ENCODE measurements at regions not wholly inside any gene's neighbourhood (a gene's known extent, or its start where the extent isn't known, plus 50 kb on each side); places are given as distances from the start of the nearest gene placed in this dataset.

DNA sequence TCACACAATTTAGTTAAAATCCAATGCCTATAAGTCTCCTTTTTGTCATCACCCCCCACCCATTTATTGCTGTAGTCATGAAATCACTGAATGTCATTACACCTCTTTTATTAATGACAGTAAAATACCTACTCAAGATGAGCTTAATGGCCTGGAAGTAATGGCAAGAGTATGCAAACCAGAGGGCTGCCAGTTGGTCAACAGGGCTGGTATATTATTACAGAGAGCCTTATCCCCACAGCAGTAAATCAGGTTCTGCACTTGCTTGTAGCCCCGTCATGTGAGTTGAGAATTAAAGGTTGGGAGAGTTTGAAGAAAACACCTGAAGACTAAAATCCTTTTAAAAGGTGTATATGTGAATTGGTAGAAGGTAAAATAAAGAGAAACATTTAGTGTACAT lies 372.4 kb downstream of the MAT2B start:
- TF ChIP-seq, protein P1, sequence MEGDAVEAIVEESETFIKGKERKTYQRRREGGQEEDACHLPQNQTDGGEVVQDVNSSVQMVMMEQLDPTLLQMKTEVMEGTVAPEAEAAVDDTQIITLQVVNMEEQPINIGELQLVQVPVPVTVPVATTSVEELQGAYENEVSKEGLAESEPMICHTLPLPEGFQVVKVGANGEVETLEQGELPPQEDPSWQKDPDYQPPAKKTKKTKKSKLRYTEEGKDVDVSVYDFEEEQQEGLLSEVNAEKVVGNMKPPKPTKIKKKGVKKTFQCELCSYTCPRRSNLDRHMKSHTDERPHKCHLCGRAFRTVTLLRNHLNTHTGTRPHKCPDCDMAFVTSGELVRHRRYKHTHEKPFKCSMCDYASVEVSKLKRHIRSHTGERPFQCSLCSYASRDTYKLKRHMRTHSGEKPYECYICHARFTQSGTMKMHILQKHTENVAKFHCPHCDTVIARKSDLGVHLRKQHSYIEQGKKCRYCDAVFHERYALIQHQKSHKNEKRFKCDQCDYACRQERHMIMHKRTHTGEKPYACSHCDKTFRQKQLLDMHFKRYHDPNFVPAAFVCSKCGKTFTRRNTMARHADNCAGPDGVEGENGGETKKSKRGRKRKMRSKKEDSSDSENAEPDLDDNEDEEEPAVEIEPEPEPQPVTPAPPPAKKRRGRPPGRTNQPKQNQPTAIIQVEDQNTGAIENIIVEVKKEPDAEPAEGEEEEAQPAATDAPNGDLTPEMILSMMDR (IDR thresholded peaks at IDR 0.05; ENCODE audit: unreplicated experiment): no peak
- Mint-ChIP-seq H3K36me3 (ENCODE audit: insufficient read depth) (no peaks in the 10 kb centered on the region), H3K4me1 (ENCODE audit: low read depth) (peaks cover 6% of the 10 kb centered on the region), H3K27me3 (no peaks in the 10 kb centered on the region), H3K27ac (no peak overlapping the region), H3K9me3 (ENCODE audit: low read depth) (peaks cover 2% of the 10 kb centered on the region), H3K4me3 (ENCODE audit: low read depth) (no peak overlapping the region)
- no peak for DNase-seq (ENCODE audit: low spot score, unreplicated experiment)

DNA sequence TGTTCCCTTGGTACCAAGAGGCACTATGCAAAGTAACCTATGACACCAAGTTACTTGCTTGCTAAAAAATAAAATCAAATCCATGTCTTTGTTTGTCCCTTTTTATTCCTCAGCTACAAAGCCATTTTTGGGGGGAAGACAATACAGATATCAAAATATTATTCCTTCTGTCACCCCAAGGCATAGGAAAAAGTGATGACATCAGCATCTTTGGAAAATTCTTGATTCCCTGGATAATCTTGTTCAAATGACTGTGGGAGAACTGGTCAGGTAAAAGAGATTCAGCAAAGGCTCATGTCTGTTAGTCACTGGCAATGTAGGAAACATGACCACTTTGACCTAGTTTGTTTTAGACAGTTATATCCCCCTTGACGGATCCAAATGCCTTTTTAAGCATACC lies 373.1 kb downstream of the MAT2B start:
- Mint-ChIP-seq H3K4me1 (ENCODE audit: low read depth) (peaks cover 6% of the 10 kb centered on the region), H3K9me3 (ENCODE audit: low read depth) (peaks cover 2% of the 10 kb centered on the region), H3K27ac (no peak overlapping the region), H3K4me3 (ENCODE audit: low read depth) (no peak overlapping the region), H3K36me3 (ENCODE audit: insufficient read depth) (no peaks in the 10 kb centered on the region), H3K27me3 (no peaks in the 10 kb centered on the region)
- TF ChIP-seq, protein P1 (IDR thresholded peaks at IDR 0.05; ENCODE audit: unreplicated experiment): no peak
- no peak for DNase-seq (ENCODE audit: low spot score, unreplicated experiment)

GRCh38 chr5:163880302-163880701 lies 374.9 kb downstream of the MAT2B start:
- TF ChIP-seq, protein P1 (IDR thresholded peaks at IDR 0.05; ENCODE audit: unreplicated experiment): no peak
- H3K9me3 Mint-ChIP-seq (ENCODE audit: low read depth): peaks cover 2% of the 10 kb centered on the region
- H3K27ac Mint-ChIP-seq: no peak overlapping the region
- no peak for DNase-seq (ENCODE audit: low spot score, unreplicated experiment)
- no peaks in the 10 kb centered on the region for H3K27me3 Mint-ChIP-seq
- peaks cover 5% of the 10 kb centered on the region for H3K4me1 Mint-ChIP-seq (ENCODE audit: low read depth)
- no peaks in the 10 kb centered on the region for H3K36me3 Mint-ChIP-seq (ENCODE audit: insufficient read depth)
- H3K4me3 Mint-ChIP-seq (ENCODE audit: low read depth): no peak overlapping the region

- H3K4me1 Mint-ChIP-seq (ENCODE audit: low read depth): no peaks in the 10 kb centered on the region
- TF ChIP-seq, protein P1 (IDR thresholded peaks at IDR 0.05; ENCODE audit: unreplicated experiment): no peak
- no peaks in the 10 kb centered on the region for H3K9me3 Mint-ChIP-seq (ENCODE audit: low read depth)
- no peaks in the 10 kb centered on the region for H3K27me3 Mint-ChIP-seq
- H3K36me3 Mint-ChIP-seq (ENCODE audit: insufficient read depth): no peaks in the 10 kb centered on the region
- H3K27ac Mint-ChIP-seq: no peak overlapping the region
- DNase-seq (ENCODE audit: low spot score, unreplicated experiment): no peak
- no peak overlapping the region for H3K4me3 Mint-ChIP-seq (ENCODE audit: low read depth)
Measured at GRCh38 chr5:163885117-163885516, 379.7 kb downstream of the MAT2B start.

GRCh38 chr5:163887854-163888253 lies 382.4 kb downstream of the MAT2B start:
- Mint-ChIP-seq H3K9me3 (ENCODE audit: low read depth) (no peaks in the 10 kb centered on the region), H3K4me3 (ENCODE audit: low read depth) (no peak overlapping the region), H3K27ac (no peak overlapping the region), H3K36me3 (ENCODE audit: insufficient read depth) (no peaks in the 10 kb centered on the region), H3K4me1 (ENCODE audit: low read depth) (no peaks in the 10 kb centered on the region), H3K27me3 (no peaks in the 10 kb centered on the region)
- TF ChIP-seq, protein P1 (IDR thresholded peaks at IDR 0.05; ENCODE audit: unreplicated experiment): no peak
- DNase-seq (ENCODE audit: low spot score, unreplicated experiment): no peak
